ENCODE measurements at regions not wholly inside any gene's neighbourhood (a gene's known extent, or its start where the extent isn't known, plus 50 kb on each side); places are given as distances from the start of the nearest gene placed in this dataset.
"Not testable (repeated sequence)": the region's sequence is repeated elsewhere in the genome, so short reads cannot be mapped to it uniquely, and the experiment has no call there.

- no TSS peak for BruUV-seq (replicated peaks)
- Histone ChIP-seq H3K4me1 (ENCODE audit: control insufficient read depth, insufficient read depth, low read length) (no peaks in the 10 kb centered on the region), H3K27ac (ENCODE audit: low read length) (no peak overlapping the region), H3K9me3 (ENCODE audit: control insufficient read depth, insufficient read depth, low read depth, low read length) (no peaks in the 10 kb centered on the region), H3K27me3 (ENCODE audit: control insufficient read depth, insufficient read depth, low read length) (no peaks in the 10 kb centered on the region; the same call in 1 of the 2 replicates), H3K4me3 (ENCODE audit: low read depth in 2 of 2, low read length in 2 of 2) (no peak overlapping the region), H3K36me3 (ENCODE audit: control insufficient read depth, insufficient read depth, low read length) (no peaks in the 10 kb centered on the region)
- ATAC-seq (no peak), DNase-seq (ENCODE audit: low read depth, low spot score) (no peak)
- intact Hi-C loops (cut with micrococcal nuclease; ENCODE audit: unreplicated experiment): no loop called here
- in situ Hi-C loops (cut with HindIII; ENCODE audit: low pct_unique_long_range_greater_than_20kb, low sequenced_read_pairs): no loop called here
- TF ChIP-seq CTCF (IDR thresholded peaks at IDR 0.05) (no peak), REST (IDR thresholded peaks at IDR 0.05; ENCODE audit: insufficient read depth in 1 of 2, low read depth in 2 of 2, low read length in 1 of 2) (no peak), POLR2AphosphoS5 (IDR thresholded peaks at IDR 0.05; ENCODE audit: low read depth, low read length) (no peak), TCF7L2 (IDR thresholded peaks at IDR 0.05; ENCODE audit: low read depth, low read length) (no peak), SIN3A (IDR thresholded peaks at IDR 0.05; ENCODE audit: borderline replicate concordance, insufficient read depth, low read depth, low read length) (no peak)
- POLR2A ChIA-PET: no interaction called here
- CTCF ChIA-PET: no interaction called here
Observed at GRCh38 chr4:82241534-82241933, 132.3 kb downstream of the HNRNPD start.

- ChIA-PET POLR2A (no interaction called here), CTCF (no interaction called here)
- BruUV-seq (replicated peaks): no TSS peak
- TF ChIP-seq CTCF (IDR thresholded peaks at IDR 0.05) (no peak), TCF7L2 (IDR thresholded peaks at IDR 0.05; ENCODE audit: low read depth, low read length) (no peak), POLR2AphosphoS5 (IDR thresholded peaks at IDR 0.05; ENCODE audit: low read depth, low read length) (no peak), SIN3A (IDR thresholded peaks at IDR 0.05; ENCODE audit: borderline replicate concordance, insufficient read depth, low read depth, low read length) (no peak), REST (IDR thresholded peaks at IDR 0.05; ENCODE audit: insufficient read depth in 1 of 2, low read depth in 2 of 2, low read length in 1 of 2) (no peak)
- Histone ChIP-seq H3K4me1 (ENCODE audit: control insufficient read depth, insufficient read depth, low read length) (no peaks in the 10 kb centered on the region), H3K27me3 (ENCODE audit: control insufficient read depth, insufficient read depth, low read length) (no peaks in the 10 kb centered on the region; the same call in 1 of the 2 replicates), H3K9me3 (ENCODE audit: control insufficient read depth, insufficient read depth, low read depth, low read length) (no peaks in the 10 kb centered on the region), H3K27ac (ENCODE audit: low read length) (no peak overlapping the region), H3K4me3 (ENCODE audit: low read depth in 2 of 2, low read length in 2 of 2) (no peak overlapping the region), H3K36me3 (ENCODE audit: control insufficient read depth, insufficient read depth, low read length) (no peaks in the 10 kb centered on the region)
- no peak for DNase-seq (ENCODE audit: low read depth, low spot score)
- in situ Hi-C loops (cut with HindIII; ENCODE audit: low pct_unique_long_range_greater_than_20kb, low sequenced_read_pairs): no loop called here
- intact Hi-C loops (cut with micrococcal nuclease; ENCODE audit: unreplicated experiment): no loop called here
- no peak for ATAC-seq
Observed at GRCh38 chr4:82240410-82240809, 133.4 kb downstream of the HNRNPD start.

- H3K4me1 ChIP-seq (ENCODE audit: control insufficient read depth, insufficient read depth, low read length); in situ Hi-C loops (cut with HindIII; ENCODE audit: low pct_unique_long_range_greater_than_20kb, low sequenced_read_pairs); ATAC-seq; BruUV-seq (replicated peaks); H3K9me3 ChIP-seq (ENCODE audit: control insufficient read depth, insufficient read depth, low read depth, low read length); DNase-seq (ENCODE audit: low read depth, low spot score); intact Hi-C loops (cut with micrococcal nuclease; ENCODE audit: unreplicated experiment); H3K27ac ChIP-seq (ENCODE audit: low read length); H3K27me3 ChIP-seq (ENCODE audit: control insufficient read depth, insufficient read depth, low read length); POLR2A ChIA-PET; CTCF ChIA-PET; H3K36me3 ChIP-seq (ENCODE audit: control insufficient read depth, insufficient read depth, low read length); H3K4me3 ChIP-seq (ENCODE audit: low read depth in 2 of 2, low read length in 2 of 2): not testable (repeated sequence)
Observed at GRCh38 chr4:82237142-82237541, 136.6 kb downstream of the HNRNPD start.

Measured in Panc1 (cell line).